Endodermal cell (in vitro differentiated cells): ENCODE measurements at regions not wholly inside any gene's neighbourhood (a gene's known extent, or its start where the extent isn't known, plus 50 kb on each side); places are given as distances from the start of the nearest gene placed in this dataset.

Source experiments
- DNase-seq: peaks from one replicate; pipeline ENCODE4 v3.0.0-alpha.2; 2017
- H3K27ac ChIP-seq: 2 replicates; pipeline ENCODE4 v1.5.1; 2013; ENCODE audit warnings: mild to moderate bottlenecking, low read depth, low read length, moderate library complexity
- H3K27me3 ChIP-seq: 2 replicates; pipeline ENCODE4 v1.6.1; 2013; ENCODE audit warnings: mild to moderate bottlenecking, low read length, moderate library complexity; ENCODE audit not compliant: insufficient read depth, control insufficient read depth, poor library complexity, severe bottlenecking
- H3K36me3 ChIP-seq: 2 replicates; pipeline ENCODE4 v1.7.0; 2013; ENCODE audit warnings: mild to moderate bottlenecking, low read length, moderate library complexity; ENCODE audit not compliant: control insufficient read depth, insufficient read depth
- H3K4me1 ChIP-seq: one replicate; pipeline ENCODE4 v1.7.0; 2013; ENCODE audit warnings: low read length; ENCODE audit not compliant: control insufficient read depth, insufficient read depth
- H3K4me3 ChIP-seq: 2 replicates; pipeline ENCODE4 v1.5.1; 2013; ENCODE audit warnings: mild to moderate bottlenecking, low read length, moderate library complexity
- H3K9ac ChIP-seq: 2 replicates; pipeline ENCODE4 v1.6.1; 2013; ENCODE audit warnings: mild to moderate bottlenecking, low read length, moderate library complexity; ENCODE audit not compliant: poor library complexity, severe bottlenecking; ENCODE audit errors: extremely low read depth
- H3K9me3 ChIP-seq: 2 replicates; pipeline ENCODE4 v1.6.1; 2013; ENCODE audit warnings: mild to moderate bottlenecking, low read length, moderate library complexity; ENCODE audit not compliant: control insufficient read depth
- H3K27ac Mint-ChIP-seq: 2 replicates; pipeline ENCODE4 v1.8.0; 2020; ENCODE audit warnings: mixed read lengths
- H3K27me3 Mint-ChIP-seq: 2 replicates; pipeline ENCODE4 v1.8.0; 2021; ENCODE audit warnings: mild to moderate bottlenecking, mixed read lengths; ENCODE audit not compliant: insufficient read depth
- H3K36me3 Mint-ChIP-seq: 2 replicates; pipeline ENCODE4 v1.8.0; 2020; ENCODE audit warnings: low read depth, mixed read lengths
- H3K4me1 Mint-ChIP-seq: 2 replicates; pipeline ENCODE4 v1.8.0; 2020; ENCODE audit warnings: mixed read lengths
- H3K4me3 Mint-ChIP-seq: 2 replicates; pipeline ENCODE4 v1.8.0; 2020; ENCODE audit warnings: mild to moderate bottlenecking, moderate library complexity, mixed read lengths
- H3K9me3 Mint-ChIP-seq: 2 replicates; pipeline ENCODE4 v1.8.0; 2020; ENCODE audit warnings: mild to moderate bottlenecking, mixed read lengths
- whole genome bisulfite sequencing, 2 experiments: methylation state at CpG; one replicate each; pipeline versions ENCODE4 v1.1.5 to v1.1.7; 2013; ENCODE audit warnings: missing lambda C conversion rate in 2 of 2, mixed read lengths in 1 of 2; ENCODE audit not compliant: insufficient coverage in 1 of 2, insufficient read length in 1 of 2; 5-methylcytosine and 5-hydroxymethylcytosine counted together
- TF ChIP-seq, protein P1 (sequence below): fragments of 200-600 bp; sonication (generic); conservative IDR thresholded peaks from 2 replicates; pipeline ENCODE4 v1.5.0; 2021; ENCODE audit warnings: antibody characterized with exemption, mild to moderate bottlenecking

DNA sequence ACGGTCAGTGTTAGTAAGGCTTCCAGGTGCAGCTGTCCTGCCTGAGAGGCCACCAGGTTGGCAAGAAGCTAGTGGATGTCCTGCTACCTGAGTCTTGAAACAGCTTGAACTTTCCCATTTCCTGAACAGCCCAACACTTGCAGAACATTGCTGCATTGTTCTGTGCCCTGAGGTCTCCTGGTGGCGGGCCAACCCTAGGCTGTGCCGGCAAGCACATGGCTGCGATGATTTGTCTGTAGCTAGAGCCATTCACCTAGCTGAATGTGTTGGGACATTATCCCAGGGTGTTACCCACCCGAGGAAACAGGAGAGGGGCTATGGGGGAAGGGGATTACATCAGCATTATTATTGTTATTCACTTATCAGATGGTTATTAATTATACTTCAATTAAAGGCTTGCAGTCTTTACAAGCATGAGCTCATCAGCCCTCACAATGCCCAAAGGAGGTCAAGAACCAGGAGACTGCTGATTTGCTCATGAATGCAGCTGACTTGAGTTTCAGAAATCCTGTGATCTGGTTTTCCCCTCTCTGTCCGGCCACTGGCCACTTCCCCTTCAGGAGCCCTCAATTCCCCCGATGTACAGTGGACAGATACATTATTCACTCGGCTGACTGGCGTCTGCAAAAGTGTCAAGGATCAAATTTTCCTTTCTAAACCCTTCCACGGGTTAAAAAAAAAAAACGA, 187.6 kb upstream of the TSC22D1 start:
- TF ChIP-seq, protein P1, sequence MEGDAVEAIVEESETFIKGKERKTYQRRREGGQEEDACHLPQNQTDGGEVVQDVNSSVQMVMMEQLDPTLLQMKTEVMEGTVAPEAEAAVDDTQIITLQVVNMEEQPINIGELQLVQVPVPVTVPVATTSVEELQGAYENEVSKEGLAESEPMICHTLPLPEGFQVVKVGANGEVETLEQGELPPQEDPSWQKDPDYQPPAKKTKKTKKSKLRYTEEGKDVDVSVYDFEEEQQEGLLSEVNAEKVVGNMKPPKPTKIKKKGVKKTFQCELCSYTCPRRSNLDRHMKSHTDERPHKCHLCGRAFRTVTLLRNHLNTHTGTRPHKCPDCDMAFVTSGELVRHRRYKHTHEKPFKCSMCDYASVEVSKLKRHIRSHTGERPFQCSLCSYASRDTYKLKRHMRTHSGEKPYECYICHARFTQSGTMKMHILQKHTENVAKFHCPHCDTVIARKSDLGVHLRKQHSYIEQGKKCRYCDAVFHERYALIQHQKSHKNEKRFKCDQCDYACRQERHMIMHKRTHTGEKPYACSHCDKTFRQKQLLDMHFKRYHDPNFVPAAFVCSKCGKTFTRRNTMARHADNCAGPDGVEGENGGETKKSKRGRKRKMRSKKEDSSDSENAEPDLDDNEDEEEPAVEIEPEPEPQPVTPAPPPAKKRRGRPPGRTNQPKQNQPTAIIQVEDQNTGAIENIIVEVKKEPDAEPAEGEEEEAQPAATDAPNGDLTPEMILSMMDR = no peak
- Mint-ChIP-seq H3K9me3 (no peaks in the 10 kb centered on the region), H3K36me3 (no peaks in the 10 kb centered on the region), H3K4me1 (peaks cover 51% of the 10 kb centered on the region), H3K27ac (peak overlapping the region; percentile 77), H3K27me3 (no peaks in the 10 kb centered on the region), H3K4me3 (no peak overlapping the region)
- Histone ChIP-seq H3K9me3 (no peaks in the 10 kb centered on the region), H3K9ac (no peak overlapping the region), H3K36me3 (no peaks in the 10 kb centered on the region), H3K4me3 (no peak overlapping the region), H3K27ac (no peak overlapping the region), H3K4me1 (peaks cover 30% of the 10 kb centered on the region), H3K27me3 (no peaks in the 10 kb centered on the region)
- no peak for DNase-seq
- 88 to 100% methylated on average over 4 to 11 of the region's 11 CpGs for WGBS, 2 experiments

- Histone ChIP-seq H3K9me3 (no peaks in the 10 kb centered on the region), H3K4me3 (no peak overlapping the region), H3K4me1 (peaks cover 24% of the 10 kb centered on the region), H3K27ac (no peak overlapping the region), H3K36me3 (no peaks in the 10 kb centered on the region), H3K27me3 (no peaks in the 10 kb centered on the region), H3K9ac (no peak overlapping the region)
- WGBS, 2 experiments = 88 to 100% methylated on average over 1 of the region's 1 CpG
- DNase-seq = no peak
- TF ChIP-seq, protein P1 = no peak
- H3K27ac Mint-ChIP-seq = no peak overlapping the region
- H3K27me3 Mint-ChIP-seq = no peaks in the 10 kb centered on the region
- H3K4me3 Mint-ChIP-seq = no peak overlapping the region
- H3K36me3 Mint-ChIP-seq = no peaks in the 10 kb centered on the region
- H3K9me3 Mint-ChIP-seq = no peaks in the 10 kb centered on the region
- peaks cover 43% of the 10 kb centered on the region for H3K4me1 Mint-ChIP-seq
Measured at GRCh38 chr13:44762911-44763310, 186.8 kb upstream of the TSC22D1 start.

GRCh38 chr13:44760434-44760833, 184.3 kb upstream of the TSC22D1 start:
- Histone ChIP-seq H3K9me3 (no peaks in the 10 kb centered on the region), H3K4me3 (no peak overlapping the region), H3K27me3 (no peaks in the 10 kb centered on the region), H3K27ac (no peak overlapping the region), H3K36me3 (no peaks in the 10 kb centered on the region), H3K4me1 (peaks cover 19% of the 10 kb centered on the region), H3K9ac (no peak overlapping the region)
- DNase-seq = no peak
- WGBS, 2 experiments = 95 to 100% methylated on average over 1 of the region's 1 CpG
- no peak overlapping the region for H3K27ac Mint-ChIP-seq
- H3K4me1 Mint-ChIP-seq = peaks cover 39% of the 10 kb centered on the region
- H3K36me3 Mint-ChIP-seq = no peaks in the 10 kb centered on the region
- H3K27me3 Mint-ChIP-seq = no peaks in the 10 kb centered on the region
- no peaks in the 10 kb centered on the region for H3K9me3 Mint-ChIP-seq
- TF ChIP-seq, protein P1 = no peak
- no peak overlapping the region for H3K4me3 Mint-ChIP-seq
